ENCODE measurements at regions not wholly inside any gene's neighbourhood (a gene's known extent, or its start where the extent isn't known, plus 50 kb on each side); places are given as distances from the start of the nearest gene placed in this dataset.
"Not testable (repeated sequence)": the region's sequence is repeated elsewhere in the genome, so short reads cannot be mapped to it uniquely, and the experiment has no call there.

DNA sequence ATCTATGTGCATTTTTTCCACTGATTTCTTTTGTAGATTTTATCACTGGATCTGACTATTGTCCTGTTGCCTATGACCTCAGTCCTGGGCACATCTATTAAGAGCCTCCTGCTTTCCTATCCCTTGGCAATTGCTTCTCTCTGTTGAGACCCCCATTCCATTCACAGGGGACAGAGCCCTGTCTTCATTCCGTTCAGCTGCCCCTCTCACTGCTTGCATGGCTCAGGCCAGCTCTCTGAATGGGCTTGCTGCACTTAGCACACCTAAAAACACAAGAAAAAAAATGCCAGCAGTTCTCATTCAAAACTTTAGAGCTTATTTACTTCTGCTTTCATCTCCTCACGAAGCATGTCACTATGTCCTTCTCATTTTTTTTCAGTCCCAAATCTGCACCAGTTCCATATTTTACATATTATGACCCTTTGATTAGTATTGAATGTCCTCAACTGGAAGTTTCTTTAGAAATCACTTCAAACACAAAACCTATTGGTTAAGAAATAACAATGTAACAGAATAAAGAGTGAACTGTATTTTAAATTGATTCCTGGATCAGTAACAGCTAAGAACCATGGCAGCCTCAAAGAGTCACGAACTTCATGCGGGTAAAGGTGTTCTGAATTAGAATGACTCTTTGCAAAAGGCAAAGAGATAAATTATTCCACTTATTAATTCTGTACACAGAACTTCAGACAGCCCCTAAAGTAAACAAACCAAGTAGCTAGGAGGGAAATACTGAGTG, 616.5 kb downstream of the C6orf118 start:
- no peak for DNase-seq

DNA sequence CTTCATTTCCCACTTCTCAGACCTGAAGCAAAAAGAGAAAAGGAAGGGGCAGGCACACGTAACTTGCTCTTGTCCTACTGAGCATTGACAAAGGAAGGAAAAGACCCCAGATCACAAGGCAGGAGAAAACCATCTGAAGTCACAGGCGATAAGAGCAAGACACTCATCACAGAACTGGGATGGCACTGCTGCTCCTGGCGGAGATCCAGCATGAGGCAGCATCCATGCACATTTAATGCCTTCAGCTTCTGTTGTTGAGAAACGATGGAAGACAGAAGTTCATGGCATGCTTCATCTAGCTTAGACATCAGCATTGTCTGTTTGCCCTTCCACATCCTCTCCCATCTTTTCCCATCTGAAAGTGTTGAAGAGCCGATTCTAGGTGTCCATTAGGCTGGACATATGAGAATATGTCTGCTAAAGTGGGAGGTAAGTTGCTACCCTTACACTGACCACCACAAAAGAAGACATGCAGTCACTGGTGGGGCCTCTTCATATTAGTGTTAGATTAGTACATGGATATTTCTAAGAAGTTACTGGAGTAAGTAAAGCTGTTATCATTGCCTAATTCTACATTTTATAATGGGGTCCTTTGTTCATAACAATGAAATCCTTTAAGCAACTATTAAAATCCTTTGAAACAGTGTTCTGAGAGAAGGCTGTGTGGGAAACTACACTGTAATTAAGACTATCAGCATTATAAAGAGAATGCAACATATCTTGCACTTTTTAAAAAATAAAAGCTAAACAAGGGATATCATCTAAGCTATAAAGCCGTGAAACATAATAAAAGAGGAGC, 618.5 kb downstream of the C6orf118 start:
- no peak for DNase-seq

DNA sequence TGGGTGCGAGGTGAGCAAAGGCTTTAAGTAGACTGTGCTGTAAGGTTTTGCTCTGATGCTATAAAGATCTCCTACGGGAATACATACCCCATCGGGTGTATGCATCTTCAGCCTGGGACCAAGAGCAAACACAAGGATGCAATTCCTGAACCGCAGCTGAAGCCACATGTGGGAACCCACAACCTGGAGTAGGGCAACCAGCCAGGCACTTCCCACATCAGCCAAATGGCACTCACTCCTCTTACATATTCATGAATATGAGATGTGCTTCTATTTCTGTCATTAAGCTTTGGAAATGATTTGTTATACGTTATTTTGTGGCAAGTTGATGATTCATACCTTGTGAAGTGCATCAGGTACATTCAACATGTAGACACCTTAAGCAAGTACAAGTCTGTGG, 619.2 kb downstream of the C6orf118 start:
- DNase-seq: no peak

DNA sequence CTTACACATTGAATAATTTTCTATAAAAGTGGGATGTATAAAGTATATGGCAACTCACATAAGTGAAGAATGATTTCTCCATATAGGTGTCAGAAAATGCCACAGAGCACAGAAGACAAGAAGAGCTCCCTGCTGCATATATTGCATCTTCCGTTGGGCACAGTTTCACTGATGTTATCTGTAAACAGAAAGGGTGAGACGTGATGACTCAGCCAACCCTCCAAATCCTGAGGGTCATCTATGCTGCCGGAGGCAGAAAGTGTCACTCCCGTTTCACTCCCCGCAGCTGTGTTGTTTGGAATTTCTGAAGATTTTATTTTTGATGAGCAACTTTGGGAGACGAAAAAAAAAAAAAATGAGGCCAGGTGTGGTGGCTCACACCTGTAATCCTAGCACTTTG, 644.1 kb downstream of the C6orf118 start:
- DNase-seq: peak; percentile 48

DNA sequence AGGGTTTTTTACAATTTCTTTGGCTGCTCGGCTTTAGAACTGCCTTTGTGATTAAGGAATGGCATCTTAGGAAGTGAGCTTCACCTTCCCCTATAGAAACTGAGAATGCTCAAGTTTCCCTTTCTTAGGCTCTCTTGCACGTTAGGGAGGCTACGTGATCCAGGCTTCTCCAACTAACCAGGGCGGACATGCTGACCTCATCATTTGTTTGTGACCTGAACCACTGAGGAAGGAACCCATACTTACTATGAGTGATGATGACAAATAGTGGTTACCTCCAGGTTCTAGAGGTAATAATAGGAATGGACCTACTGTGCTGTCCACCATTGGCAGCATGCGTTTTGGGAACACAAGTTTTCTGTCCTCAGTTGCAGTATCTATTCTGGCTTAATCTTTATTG, 645.8 kb downstream of the C6orf118 start:
- no peak for DNase-seq

DNA sequence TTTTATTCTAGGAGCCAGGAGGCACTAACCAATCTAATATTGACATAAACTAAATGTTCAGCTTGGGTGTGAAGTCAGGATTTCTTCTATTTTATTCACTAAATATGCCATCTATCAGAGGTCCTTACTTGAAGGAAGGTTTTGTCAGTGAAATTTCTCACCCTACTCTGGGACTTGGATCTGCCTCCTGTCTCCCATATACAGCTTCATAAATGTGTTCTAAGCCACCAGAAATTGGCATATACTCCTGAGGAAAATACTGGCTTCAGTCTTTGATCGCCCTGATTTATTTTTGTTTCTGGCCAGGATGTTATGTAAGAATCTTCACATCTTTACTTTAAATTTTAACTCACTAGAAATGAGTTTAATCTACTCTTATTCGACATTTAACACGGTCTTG, 647.7 kb downstream of the C6orf118 start:
- DNase-seq: no peak

DNA sequence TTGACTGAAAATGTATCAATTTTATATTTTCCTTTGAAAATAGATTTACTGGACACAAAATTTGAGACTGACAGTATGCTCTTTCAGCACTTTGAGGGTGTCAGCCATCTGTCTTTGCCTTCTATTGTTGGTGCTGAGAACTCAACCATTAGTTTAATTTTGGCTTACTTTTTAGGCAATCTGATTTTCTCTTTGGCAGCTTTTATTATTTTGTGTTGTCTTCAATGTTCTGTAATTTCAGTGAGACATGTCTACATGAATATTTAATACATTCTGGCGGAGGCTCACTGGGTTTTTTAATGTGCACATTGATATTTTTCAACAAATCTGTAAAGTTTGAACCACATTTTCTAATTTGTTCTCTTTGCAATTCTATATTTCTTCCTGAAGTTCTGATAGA, 648.6 kb downstream of the C6orf118 start:
- no peak for DNase-seq

DNA sequence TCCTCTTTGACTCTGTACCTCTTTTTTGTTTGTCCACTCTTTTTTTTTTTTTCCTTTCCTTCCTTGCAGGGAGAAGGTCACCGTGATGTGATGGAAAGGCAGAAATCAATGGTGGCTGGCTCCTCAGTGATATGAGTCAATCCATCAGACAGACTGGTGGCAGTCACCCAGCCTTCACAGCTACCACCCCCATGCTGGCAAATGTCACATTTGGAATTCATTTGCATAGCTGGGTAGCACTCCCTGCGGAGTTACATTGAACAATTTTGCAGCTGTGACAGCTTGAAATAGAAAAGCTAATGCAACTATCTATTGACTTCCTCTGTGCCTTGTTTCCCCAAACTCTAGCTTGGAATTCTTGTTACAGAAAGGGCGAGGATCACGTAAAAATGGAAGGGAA, 668.4 kb downstream of the C6orf118 start:
- peak; percentile 37 for DNase-seq

DNA sequence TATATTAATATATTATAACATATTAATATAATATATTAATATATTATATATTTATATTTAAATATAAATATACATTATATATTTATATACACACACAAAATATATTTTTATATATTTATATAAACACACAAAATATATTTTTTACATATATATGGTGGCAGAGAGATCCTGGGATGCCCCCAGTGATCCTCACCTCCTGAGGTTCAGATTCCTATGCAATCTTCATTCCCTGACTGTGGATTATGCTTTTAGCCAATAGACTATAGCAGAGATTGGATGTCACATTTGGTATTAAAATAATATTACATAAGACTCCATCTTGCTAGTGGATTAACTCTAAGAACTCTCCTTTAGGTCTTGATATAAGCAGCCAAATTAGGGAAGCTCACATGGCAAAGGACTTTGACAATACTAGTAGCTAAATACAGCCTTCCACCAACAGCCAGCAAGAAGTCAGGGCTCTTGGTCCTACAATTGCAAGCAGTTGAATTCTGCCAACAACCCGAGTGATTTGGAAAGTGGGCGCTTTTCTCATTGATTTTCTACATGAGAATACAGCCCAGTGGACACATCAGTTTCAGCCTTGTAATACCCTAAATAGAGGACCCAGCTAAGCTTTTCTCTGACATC, 681.0 kb downstream of the C6orf118 start:
- DNase-seq: no peak

DNA sequence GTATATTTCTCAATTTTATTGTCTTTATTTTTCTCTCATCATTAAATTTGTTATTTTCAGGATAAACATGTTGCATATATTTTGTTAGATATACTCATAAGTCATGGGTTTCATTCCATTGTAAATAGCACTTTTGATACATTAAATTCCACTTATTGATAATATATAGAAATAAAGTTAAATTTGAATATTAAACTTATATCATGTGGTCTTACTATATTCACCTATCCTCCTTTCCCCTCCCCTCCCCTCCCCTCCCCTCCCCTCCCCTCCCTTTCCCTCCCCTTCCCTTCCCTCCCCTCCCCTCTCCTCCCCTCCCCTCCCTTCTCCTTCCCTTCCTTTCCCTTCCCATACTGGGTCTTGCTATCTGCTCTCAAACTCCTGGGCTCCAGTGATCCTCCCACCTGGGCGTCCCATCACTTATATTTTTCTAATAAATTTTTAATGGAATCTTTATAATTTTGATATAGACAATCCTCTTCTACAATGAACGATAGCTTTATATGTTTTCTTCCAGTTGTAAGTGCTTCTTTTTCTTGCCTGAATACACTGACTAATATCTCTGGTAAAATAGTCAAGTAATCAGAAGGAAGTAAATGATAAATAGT, 692.4 kb downstream of the C6orf118 start:
- DNase-seq: no peak

DNA sequence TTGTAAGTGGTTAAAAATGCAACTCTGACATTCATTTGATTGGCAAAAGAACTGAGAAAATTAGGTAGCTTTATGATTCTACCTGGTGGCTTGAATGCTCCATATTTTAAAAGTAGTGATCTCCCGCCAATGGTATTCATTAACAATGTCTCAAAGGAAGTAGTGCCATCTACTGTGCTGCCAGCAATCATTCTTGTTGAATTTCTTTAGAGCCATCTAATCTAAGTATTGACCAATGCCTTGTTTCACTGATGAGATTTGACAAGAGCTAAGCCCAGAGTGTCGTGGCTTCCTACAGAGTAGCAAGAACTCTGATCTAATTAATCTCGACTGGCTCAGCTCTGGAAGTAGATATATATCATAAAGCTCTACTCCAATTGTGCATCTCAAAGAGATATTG, 696.7 kb downstream of the C6orf118 start:
- DNase-seq: peak; percentile 2

DNA sequence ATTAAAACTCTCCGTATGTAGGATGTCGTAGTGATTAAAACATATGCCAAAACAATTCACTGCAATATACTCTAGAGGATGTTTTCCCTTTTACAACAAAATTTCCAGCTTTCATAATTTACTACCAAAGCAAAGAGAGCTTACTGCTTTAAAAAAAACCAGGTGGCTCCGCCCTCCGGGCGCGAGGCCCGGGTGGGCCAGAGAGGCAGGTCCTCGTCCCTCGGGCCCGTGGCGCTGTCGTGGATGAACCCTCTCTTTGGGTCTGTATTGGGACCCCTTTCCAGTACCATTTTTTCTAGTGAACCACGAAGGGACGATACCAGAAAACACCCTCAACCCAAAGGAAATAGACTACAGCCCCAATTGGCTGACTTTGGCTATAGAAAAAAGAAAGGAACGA, 698.5 kb downstream of the C6orf118 start:
- not testable (repeated sequence) for DNase-seq

DNA sequence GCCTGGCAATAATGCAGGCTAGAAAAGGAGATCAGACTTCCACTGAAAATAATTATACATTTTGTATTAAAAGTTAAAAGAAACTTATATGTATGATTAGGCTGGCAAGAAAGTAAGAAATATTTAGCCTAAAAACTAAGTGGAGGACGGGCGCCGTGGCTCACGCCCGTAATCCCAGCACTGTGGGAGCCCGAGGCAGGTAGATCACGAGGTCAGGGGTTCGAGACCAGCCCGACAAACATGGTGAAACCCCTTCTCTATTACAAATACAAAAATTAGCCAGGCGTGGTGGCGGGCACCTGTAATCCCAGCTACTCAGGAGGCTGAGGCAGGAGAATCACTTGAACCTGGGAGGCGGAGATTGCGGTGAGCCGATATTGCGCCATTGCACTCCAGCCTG, 707.0 kb downstream of the C6orf118 start:
- not testable (repeated sequence) for DNase-seq

DNA sequence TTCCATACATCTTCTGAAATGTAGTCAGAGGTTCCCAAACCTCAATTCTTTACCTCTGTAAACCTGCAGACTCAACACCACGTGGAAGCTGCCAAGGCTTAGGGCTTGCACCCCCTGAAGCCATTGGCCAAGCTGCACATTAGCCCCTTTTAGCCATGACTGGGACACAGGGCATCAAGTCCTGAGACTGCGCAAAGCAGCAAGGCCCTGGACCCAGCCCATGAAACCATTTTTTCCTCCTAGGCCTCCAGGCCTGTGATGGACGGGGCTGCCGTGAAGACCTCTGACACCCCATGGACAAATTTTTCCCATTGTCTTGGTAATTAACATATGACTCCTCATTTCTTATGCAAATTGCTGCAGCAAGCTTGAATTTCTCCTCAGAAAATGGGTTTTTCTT, 727.8 kb downstream of the C6orf118 start:
- no peak for DNase-seq

DNA sequence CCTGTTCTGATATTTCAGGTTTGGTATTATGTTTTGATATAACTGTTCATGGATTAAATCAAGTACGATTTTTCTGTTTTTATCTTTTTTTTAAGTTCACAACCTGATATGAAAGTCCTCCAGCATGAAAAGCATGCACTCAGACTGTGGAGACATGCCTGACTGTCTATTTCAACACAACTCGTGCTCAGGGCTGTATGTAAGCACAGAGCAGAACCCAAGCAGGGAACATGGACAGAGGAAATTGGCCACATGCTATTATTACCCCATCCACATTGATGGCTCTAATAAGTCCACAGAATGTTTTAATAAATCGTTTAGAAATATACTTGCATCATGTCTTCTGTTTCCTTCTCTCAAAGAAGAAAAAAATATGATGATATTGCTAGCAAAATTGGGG, 730.4 kb downstream of the C6orf118 start:
- no peak for DNase-seq

DNA sequence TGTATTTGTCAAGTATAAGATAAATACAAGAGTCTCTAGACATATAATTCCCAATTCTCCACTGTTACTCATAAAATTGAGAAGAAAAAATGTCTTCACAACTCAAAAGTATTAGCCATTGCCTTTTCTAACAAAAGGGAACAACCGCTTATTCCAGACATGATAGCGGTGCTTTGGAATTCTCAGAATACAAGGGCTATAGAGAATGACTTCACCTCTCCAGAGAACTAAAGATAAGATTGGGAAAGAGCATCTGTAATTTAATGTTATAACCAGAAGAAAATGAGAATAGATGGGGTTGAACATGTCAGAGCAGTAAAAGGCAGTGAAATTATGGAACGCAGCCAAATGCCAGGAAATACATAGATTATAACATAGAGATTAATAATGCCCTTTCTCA, 730.8 kb downstream of the C6orf118 start:
- DNase-seq: no peak

DNA sequence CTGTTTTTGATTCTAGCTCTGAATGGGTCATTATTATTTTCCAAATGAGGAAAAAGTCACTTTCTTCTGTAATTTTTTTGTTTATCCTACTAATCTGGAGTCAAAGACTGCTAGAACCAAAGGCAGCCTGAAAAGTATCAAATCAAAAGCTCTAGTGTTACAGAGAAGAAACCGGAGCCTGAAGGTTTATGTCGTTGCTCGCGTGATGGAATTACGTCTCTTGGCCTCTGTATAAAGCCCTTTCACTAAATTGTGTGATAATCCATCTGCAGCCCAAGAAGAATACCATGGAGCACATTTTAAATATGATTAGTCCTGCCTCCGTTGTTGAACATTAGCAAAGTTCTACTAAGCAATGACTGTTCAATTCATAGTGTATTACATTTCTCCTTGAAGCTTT, 738.6 kb downstream of the C6orf118 start:
- no peak for DNase-seq

DNA sequence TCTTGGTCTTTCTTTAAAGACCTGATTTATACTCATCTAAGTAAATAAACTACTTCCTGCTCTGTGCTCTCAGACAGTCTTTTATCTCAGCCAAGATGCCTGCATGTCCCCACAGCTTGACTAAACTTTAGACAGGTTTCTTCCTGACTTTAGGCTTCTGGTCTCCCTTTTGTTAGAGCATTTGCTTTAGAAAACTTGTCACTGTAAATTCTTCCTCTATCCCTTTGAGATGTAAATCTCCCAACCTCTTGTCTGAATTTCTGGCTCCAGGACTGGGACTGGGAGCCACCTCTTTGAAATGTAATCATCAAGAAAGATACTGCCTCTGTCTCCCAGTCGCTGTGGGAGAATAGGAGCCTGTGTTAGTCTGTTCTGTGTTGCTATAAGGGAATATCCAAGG, 739.9 kb downstream of the C6orf118 start:
- DNase-seq: no peak

DNA sequence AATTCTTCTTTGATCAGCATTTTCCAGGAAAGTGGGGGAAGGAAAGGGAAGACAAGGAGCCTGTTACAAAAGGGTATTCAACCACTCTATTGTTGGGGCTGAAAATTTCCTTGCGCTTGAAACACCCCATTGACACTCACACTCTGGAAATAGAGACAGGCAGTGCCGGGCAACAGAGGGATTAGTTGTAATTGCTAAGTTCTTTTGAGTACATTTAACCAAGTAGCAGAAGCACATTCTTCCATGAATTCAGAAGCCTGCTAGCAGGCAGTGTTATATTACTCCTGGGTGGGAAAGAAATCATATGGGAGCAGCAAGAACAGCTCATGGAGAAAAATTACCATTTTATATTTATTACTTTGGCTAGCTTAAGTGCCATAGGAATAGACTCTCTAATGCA, 745.5 kb downstream of the C6orf118 start:
- DNase-seq: no peak

DNA sequence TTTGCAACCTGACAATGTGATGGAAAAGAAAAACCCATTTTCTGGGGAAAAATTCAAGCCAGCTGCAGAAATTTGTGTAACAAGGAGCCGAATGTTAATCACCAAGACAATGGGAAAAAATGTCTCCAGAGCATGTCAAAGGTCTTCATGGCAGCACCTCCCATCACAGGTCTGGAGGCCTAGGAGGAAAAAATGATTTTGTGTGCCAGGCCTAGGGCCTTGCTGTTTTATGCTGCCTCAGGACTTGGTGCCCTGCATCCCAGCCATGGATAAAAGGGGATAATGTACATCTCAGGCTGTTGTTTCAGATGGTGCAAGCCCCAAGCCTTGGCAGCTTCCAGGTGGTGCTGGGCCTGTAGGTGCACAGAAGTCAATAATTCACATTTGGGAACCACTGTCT, 747.7 kb downstream of the C6orf118 start:
- no peak for DNase-seq

DNA sequence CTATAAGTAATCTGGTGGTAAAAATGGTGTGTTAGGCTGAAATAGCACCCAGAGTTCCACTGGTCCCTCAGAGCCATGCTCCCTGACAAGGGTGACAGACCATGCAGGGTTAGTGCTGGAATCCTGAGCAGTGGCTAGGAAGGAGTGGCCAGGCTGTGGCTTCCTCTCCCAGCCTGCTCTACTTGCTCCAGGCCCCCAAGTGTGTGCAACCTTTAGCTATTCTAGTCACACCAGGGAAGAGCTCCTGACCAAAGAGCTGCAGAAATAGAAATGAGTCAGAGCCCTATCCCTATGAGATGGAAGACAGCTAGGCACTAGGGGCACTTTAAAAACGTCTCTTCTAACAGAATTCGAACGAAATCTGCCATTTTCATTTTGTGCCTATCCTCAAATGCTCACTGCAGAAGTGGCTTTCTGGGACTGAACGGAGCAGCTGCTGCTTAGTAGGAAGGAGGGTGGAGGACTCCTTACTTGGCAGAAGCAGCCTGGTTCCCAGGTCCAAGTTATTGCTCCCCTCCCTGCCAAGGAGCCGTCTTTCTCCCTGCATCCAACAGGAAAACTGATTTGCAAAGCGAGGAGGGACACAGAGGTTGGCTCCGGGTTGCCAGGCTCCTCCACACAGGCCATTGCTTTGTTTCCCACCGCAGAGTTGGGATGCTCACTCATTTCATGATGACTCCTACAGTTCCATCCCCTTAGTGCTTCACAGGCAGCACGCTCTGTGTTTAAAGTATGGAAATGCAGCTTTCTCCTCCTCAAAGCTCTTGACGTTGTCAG, 754.5 kb downstream of the C6orf118 start:
- no peak for DNase-seq

DNA sequence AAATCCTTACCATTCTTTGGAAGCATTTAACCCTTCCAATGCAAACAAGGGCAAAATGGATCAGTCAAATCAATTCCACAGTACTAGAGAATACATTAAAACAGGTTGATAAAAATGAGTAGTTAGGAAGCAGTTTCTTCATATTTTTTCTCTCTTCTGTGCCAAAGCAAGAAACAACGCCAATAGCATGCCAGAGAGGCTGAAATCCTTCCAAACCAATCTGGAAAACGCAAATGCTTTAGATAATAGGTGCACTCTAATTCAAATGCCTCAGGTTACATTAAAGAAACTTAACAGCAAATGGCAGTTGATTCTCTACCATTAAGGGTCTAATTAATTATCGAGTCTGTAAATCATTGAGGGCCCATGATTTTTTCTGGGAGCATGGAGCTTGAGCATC, 755.2 kb downstream of the C6orf118 start:
- no peak for DNase-seq

DNA sequence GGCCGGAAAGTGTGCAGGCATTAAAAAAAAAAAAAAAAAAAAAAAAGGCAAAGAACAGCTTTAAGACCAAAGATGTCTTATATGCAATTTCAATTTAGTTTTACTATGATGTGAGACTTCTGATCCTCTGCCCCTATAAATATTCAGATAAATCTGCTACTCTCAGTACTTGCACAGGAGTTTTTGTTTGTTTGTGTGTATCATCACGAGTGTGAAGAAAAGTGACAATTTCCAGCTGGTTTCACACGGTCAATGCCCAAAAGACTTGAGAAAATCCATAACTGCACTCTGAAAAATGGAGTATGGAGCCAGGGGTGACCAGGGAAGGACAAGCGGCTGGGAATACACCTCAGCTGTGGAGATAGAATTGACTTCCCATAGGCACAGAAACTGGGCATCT, 757.7 kb downstream of the C6orf118 start:
- no peak for DNase-seq
